ENCODE measurements at regions not wholly inside any gene's neighbourhood (a gene's known extent, or its start where the extent isn't known, plus 50 kb on each side); places are given as distances from the start of the nearest gene placed in this dataset.
A peak's percentile ranks its signal among the peaks of the same experiment; 100 is the strongest.

DNA sequence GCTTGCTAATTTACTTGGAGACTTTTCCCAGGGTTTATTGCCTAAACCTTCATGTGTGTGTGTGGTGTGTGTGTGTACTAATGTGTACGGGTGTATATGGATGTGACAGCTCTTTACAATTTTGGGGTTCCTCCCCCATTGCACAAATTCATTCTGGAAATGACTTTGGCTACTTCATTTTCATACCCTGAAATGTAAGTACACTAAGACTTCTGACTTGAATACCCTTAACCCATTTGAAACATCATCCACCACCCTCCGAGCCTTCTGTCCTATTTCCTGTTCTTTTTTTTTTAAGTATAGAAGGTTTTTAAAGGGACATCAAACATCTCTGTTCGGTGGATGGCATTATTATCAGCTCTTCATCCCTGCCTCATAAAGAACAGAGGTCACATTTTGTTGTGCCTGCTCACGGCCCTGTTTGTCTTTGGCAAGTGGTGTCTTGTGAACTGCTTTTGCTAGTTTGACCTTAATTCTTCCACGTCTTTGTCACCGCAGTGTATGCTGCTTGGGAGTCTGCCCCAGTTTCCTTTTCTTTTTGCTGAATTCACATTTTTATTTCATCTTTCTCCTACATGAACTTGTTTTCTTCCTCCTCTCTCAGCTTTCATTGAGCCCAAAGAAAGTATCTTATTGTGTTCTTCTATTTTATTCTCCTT is 228.3 kb downstream of the FOXO1 start:
- Histone ChIP-seq H3K27me3 (ENCODE audit: control insufficient read depth, insufficient read depth, low read length) (no peaks in the 10 kb centered on the region), H3K4me3 (ENCODE audit: low read depth, low read length) (no peak overlapping the region), H3K36me3 (ENCODE audit: control insufficient read depth, insufficient read depth, low read length) (no peaks in the 10 kb centered on the region)
- TF ChIP-seq CTCF (IDR thresholded peaks at IDR 0.05; ENCODE audit: insufficient read depth, low read length, severe bottlenecking): no peak
- FAIRE-seq (no peak), DNase-seq (ENCODE audit: low read depth) (no peak)

GRCh38 chr13:40438999-40439797 is 227.2 kb downstream of the FOXO1 start:
- DNase-seq (ENCODE audit: low read depth) (no peak), FAIRE-seq (no peak)
- Histone ChIP-seq H3K4me3 (ENCODE audit: low read depth, low read length) (no peak overlapping the region), H3K27me3 (ENCODE audit: control insufficient read depth, insufficient read depth, low read length) (no peaks in the 10 kb centered on the region), H3K36me3 (ENCODE audit: control insufficient read depth, insufficient read depth, low read length) (no peaks in the 10 kb centered on the region)
- no peak for TF ChIP-seq CTCF (IDR thresholded peaks at IDR 0.05; ENCODE audit: insufficient read depth, low read length, severe bottlenecking)

DNA sequence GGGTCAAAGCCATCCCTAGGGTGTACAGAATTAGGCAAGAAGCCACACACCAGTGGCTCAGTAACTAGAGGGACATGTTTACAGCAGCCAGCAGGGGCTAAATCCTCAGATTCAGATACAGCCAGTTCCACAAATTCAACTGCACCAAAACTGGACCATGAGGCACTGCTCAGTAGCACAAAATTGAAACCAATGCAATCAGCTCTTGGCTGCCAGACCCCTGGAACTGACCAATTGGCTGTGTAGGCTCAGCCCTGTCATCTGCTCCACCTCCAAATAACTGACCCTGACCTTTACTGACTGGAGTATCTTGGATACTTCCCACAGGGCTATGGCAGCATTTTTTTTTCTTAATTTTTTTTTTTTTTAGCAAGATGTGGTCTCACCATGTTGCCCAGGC is 226.5 kb downstream of the FOXO1 start:
- FAIRE-seq (no peak), DNase-seq (ENCODE audit: low read depth) (no peak)
- Histone ChIP-seq H3K36me3 (ENCODE audit: control insufficient read depth, insufficient read depth, low read length) (no peaks in the 10 kb centered on the region), H3K27me3 (ENCODE audit: control insufficient read depth, insufficient read depth, low read length) (no peaks in the 10 kb centered on the region), H3K4me3 (ENCODE audit: low read depth, low read length) (no peak overlapping the region)
- TF ChIP-seq CTCF (IDR thresholded peaks at IDR 0.05; ENCODE audit: insufficient read depth, low read length, severe bottlenecking): no peak

GRCh38 chr13:40440990-40441820 is 225.2 kb downstream of the FOXO1 start:
- peak; percentile 50 for DNase-seq (ENCODE audit: low read depth)

GRCh38 chr13:40442231-40442630 is 224.2 kb downstream of the FOXO1 start:
- TF ChIP-seq CTCF (IDR thresholded peaks at IDR 0.05; ENCODE audit: insufficient read depth, low read length, severe bottlenecking): no peak
- DNase-seq (ENCODE audit: low read depth): no peak
- Histone ChIP-seq H3K4me3 (ENCODE audit: low read depth, low read length) (no peak overlapping the region), H3K27me3 (ENCODE audit: control insufficient read depth, insufficient read depth, low read length) (no peaks in the 10 kb centered on the region), H3K36me3 (ENCODE audit: control insufficient read depth, insufficient read depth, low read length) (no peaks in the 10 kb centered on the region)
- FAIRE-seq: no peak

More at GRCh38 chr13:40440990-40441820, 225.2 kb downstream of the FOXO1 start:
- no peak overlapping the region for H3K4me3 ChIP-seq (ENCODE audit: low read depth, low read length)
- no peaks in the 10 kb centered on the region for H3K27me3 ChIP-seq (ENCODE audit: control insufficient read depth, insufficient read depth, low read length)
- no peak for FAIRE-seq
- TF ChIP-seq CTCF (IDR thresholded peaks at IDR 0.05; ENCODE audit: insufficient read depth, low read length, severe bottlenecking): no peak
- no peaks in the 10 kb centered on the region for H3K36me3 ChIP-seq (ENCODE audit: control insufficient read depth, insufficient read depth, low read length)

All from bronchial epithelial cell (primary cell).